GM04503 (cell line): ENCODE measurements at regions not wholly inside any gene's neighbourhood (a gene's known extent, or its start where the extent isn't known, plus 50 kb on each side); places are given as distances from the start of the nearest gene placed in this dataset.
"Not testable (repeated sequence)": the region's sequence is repeated elsewhere in the genome, so short reads cannot be mapped to it uniquely, and the experiment has no call there.

ENCODE experiments used
- DNase-seq: peaks from one replicate; pipeline ENCODE4 v3.0.0-alpha.2; 2012; ENCODE audit warnings: low read depth

- DNase-seq: not testable (repeated sequence)
These were observed 1220.8 kb upstream of the B3GALT2 start for GRCh38 chr1:194407238-194407637.

GRCh38 chr1:194394676-194395075 lies 1208.3 kb upstream of the B3GALT2 start:
- no peak for DNase-seq

DNA sequence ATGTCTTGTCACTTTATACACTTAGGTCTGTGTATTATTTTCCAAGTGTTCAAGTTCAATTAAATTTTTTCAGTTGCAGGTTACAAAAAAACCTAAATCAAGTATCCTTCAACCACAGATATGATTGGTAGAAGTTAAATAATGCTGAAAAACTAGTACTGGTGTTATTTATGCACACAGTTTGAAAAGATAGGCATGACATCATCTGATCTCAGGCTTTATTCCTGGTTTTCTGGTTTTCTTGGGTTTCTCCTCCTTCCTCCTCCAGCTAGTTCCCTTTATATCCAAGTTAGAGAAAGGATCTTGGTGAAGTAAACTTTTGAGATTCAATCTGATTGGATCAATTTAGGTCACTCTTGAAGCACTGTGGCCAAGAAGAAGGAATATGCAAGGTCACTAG lies 1201.1 kb upstream of the B3GALT2 start:
- DNase-seq: no peak

GRCh38 chr1:194378517-194378916 lies 1192.1 kb upstream of the B3GALT2 start:
- DNase-seq: no peak

DNA sequence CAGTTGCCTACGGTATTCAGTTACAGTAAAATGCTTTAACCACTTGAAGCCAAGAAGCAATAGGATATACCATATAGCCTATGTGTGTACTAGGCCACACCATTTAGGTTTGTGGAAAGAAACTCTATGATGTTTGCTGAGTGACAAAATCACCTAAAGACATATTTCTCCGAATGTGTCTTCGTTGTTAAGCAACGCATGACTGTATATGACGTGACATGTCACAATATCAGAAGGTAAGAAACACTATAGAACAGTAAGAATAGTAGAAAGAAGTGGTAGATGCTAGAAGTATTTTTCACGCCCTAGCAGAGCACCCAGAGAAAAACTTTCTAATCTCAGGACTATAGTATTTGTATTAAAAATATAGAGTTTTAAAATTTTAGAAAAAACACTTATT lies 1188.2 kb upstream of the B3GALT2 start:
- DNase-seq: no peak

DNA sequence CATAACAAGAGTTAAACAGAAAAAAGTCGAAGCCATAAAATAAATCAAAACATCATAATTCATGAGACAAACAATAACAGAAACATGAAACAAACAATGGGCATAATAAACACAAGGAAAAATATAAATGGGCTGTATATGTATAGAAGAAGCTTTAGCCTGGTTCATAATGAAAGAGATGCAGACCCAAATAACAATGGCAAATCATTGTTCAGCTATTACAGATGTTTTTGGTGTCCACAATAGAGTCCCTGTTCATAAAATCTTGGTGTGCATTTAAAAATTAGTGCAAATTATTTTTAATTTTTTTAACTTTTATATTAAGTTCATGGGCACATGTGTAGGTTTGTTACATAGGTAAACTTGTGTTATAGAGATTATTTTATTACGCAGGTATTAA lies 1185.9 kb upstream of the B3GALT2 start:
- no peak for DNase-seq

DNA sequence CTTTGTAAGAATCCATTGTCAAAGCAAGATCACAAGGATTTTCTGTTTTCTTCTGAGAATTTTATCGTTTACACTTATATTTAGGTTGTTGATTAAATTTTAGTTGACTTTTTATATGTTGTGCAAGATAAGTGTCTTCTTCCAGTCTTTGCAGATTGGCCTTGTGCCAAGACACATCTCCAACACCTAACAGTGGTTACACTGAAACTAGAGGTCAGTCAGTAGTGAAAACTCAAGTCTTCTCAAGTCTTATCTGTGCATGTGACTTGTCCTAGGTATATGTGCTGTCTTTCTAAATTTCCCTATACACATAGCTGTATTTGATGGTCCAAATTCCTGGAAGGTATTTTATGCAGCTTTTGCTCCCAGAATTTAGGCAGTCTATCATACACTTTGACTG lies 1183.2 kb upstream of the B3GALT2 start:
- DNase-seq: no peak

DNA sequence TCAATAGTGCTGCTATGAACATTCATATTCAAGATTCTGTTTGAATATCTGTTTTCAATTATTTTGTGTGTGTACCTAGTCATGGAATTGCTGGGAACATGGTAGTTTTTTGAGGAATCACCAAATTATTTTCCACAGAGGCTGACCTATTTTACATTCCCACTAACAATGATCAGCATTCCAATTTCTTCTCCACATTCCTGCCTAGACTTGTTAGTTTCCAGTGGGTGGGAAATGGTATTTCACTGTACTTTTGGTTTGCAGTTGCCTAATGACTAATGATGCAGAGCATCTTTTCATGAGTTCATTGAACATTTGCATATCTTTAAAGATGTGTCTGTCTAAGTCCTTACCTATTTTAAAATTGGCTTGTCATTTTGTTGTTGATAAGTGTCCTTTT lies 1182.6 kb upstream of the B3GALT2 start:
- no peak for DNase-seq

DNA sequence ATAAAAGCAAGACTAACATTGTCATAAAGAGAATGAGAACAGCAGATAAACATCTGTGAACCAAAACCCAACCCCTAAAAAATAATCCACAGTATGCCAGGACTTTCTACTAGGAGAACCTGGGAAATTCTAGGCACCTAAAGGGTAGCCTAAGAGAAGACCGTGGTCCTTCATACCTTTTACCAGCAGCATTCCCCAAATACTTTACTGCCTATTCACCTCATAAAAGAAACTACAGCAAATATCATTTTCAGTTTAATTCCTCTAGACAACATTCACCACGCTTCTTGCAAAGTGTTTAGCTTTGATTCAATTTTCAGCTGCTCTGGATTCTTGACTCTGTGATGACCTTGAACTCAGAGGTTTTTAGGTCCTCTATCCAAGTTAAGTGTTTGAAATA lies 1180.7 kb upstream of the B3GALT2 start:
- DNase-seq: no peak

GRCh38 chr1:194366705-194367104 lies 1180.3 kb upstream of the B3GALT2 start:
- DNase-seq: no peak

GRCh38 chr1:194362327-194362726 lies 1175.9 kb upstream of the B3GALT2 start:
- DNase-seq: no peak

GRCh38 chr1:194361374-194362131 lies 1175.1 kb upstream of the B3GALT2 start:
- DNase-seq: no peak

- no peak for DNase-seq
These were observed 1171.8 kb upstream of the B3GALT2 start for GRCh38 chr1:194358208-194358581.

- not testable (repeated sequence) for DNase-seq
These were observed 1171.3 kb upstream of the B3GALT2 start for GRCh38 chr1:194357573-194358207.

DNA sequence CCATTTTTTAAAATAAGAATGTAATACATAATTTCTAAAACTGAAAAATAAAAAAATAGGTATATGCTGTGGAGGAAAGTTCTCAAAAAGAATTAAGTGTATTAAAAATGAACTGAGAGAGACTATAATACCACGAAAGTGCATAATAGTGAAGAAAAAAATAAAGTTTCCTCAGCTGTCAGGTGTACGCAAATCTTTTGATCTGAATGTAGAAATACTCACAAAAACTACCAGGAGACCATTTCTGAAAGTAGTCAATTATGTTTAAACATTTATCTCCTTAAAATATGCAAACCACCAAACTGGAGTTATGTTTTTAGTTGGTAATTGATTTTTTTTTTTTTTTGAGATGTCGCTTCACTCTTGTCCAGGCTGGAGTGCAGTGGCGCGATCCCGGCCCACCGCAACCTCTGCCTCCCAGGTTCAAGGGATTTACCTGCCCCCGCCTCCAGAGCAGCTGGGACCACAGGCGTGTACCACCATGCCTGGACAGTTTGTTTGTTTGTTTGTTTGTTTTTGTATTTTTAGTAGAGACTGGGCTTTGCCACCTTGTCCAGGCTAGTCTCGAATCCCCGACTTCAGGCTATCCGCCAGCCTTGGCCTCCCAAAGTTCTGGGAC lies 1169.2 kb upstream of the B3GALT2 start:
- DNase-seq: no peak

GRCh38 chr1:194353121-194353520 lies 1166.7 kb upstream of the B3GALT2 start:
- DNase-seq: no peak

- no peak for DNase-seq
These were observed 1160.8 kb upstream of the B3GALT2 start for GRCh38 chr1:194347200-194347599.

GRCh38 chr1:194342484-194343262 lies 1156.3 kb upstream of the B3GALT2 start:
- DNase-seq: no peak

- DNase-seq: no peak
These were observed 1155.2 kb upstream of the B3GALT2 start for GRCh38 chr1:194341587-194341986.

- DNase-seq: no peak
These were observed 1153.1 kb upstream of the B3GALT2 start for GRCh38 chr1:194339471-194339870.

- no peak for DNase-seq
These were observed 1152.0 kb upstream of the B3GALT2 start for GRCh38 chr1:194338241-194338948.

- no peak for DNase-seq
These were observed 1146.8 kb upstream of the B3GALT2 start for GRCh38 chr1:194333240-194333639.
